GM18498 (cell line): ENCODE measurements at regions not wholly inside any gene's neighbourhood (a gene's known extent, or its start where the extent isn't known, plus 50 kb on each side); places are given as distances from the start of the nearest gene placed in this dataset.

Source experiments
- ATAC-seq: cut with Tn5 transposase; IDR thresholded peaks from one replicate; pipeline ENCODE4 v1.9.1; 2021; ENCODE audit warnings: mild to moderate bottlenecking, moderate library complexity; ENCODE audit not compliant: unreplicated experiment

- no peak for ATAC-seq
These were observed 106.2 kb upstream of the TUT7 start for GRCh38 chr9:86460216-86461002.

GRCh38 chr9:86459599-86460155 lies 105.5 kb upstream of the TUT7 start:
- no peak for ATAC-seq

- ATAC-seq: no peak
These were observed 105.0 kb upstream of the TUT7 start for GRCh38 chr9:86459191-86459590.

- no peak for ATAC-seq
These were observed 104.1 kb upstream of the TUT7 start for GRCh38 chr9:86458191-86458855.

GRCh38 chr9:86456416-86456815 lies 102.2 kb upstream of the TUT7 start:
- ATAC-seq: no peak

- no peak for ATAC-seq
These were observed 100.7 kb upstream of the TUT7 start for GRCh38 chr9:86454701-86455615.

GRCh38 chr9:86452201-86452828 lies 98.1 kb upstream of the TUT7 start:
- no peak for ATAC-seq

- ATAC-seq: no peak
These were observed 95.0 kb upstream of the TUT7 start for GRCh38 chr9:86449246-86449645.

GRCh38 chr9:86445671-86446070 lies 91.5 kb upstream of the TUT7 start:
- ATAC-seq: no peak

GRCh38 chr9:86443992-86444391 lies 89.8 kb upstream of the TUT7 start:
- no peak for ATAC-seq

GRCh38 chr9:86434039-86434726 lies 80.0 kb upstream of the TUT7 start:
- ATAC-seq: no peak

- ATAC-seq: no peak
These were observed 70.2 kb upstream of the TUT7 start for GRCh38 chr9:86424251-86424891.

GRCh38 chr9:86413971-86414880 lies 60.0 kb upstream of the TUT7 start:
- no peak for ATAC-seq

GRCh38 chr9:86410281-86410680 lies 56.1 kb upstream of the TUT7 start:
- ATAC-seq: no peak

- no peak for ATAC-seq
These were observed 53.9 kb upstream of the TUT7 start for GRCh38 chr9:86408121-86408520.

GRCh38 chr9:86407022-86407421 lies 52.8 kb upstream of the TUT7 start:
- ATAC-seq: no peak

- ATAC-seq: no peak
These were observed 52.2 kb upstream of the TUT7 start for GRCh38 chr9:86406366-86406765.

- ATAC-seq: no peak
These were observed 51.7 kb upstream of the TUT7 start for GRCh38 chr9:86405926-86406325.

- ATAC-seq: no peak
These were observed 50.9 kb upstream of the TUT7 start for GRCh38 chr9:86405086-86405491.
